ENCODE measurements at regions not wholly inside any gene's neighbourhood (a gene's known extent, or its start where the extent isn't known, plus 50 kb on each side); places are given as distances from the start of the nearest gene placed in this dataset.

DNA sequence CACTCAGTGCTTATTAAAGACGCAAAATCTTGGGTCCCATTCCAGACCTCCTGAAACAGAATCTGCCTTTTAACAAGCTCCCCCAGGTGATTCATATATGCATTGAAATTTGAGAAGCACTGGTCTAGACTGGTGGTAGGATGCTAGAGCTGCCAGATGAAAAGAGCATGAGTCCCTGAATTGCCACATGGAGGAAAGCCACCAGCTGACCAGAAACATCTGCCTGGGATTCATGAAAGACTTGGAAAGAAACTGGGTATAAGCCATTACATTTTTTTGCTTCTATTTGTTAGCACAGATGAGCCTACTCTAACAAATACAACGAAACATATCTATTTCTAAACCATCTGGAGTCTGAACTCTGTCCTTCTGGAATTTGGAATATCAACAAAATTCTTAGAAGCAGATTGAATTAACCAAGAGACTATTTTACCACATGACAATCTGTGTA, 228.9 kb downstream of the RBM43 start:
- H3K4me1 ChIP-seq (replicated peaks; ENCODE audit: insufficient read depth) = no peaks in the 10 kb centered on the region
- no peak overlapping the region for H3K27ac ChIP-seq
- no peaks in the 10 kb centered on the region for H3K9me3 ChIP-seq (ENCODE audit: insufficient read depth, low read depth)
- H3K36me3 ChIP-seq (ENCODE audit: low read depth) = no peaks in the 10 kb centered on the region
- BruUV-seq (replicated peaks) = no TSS peak
- intact Hi-C loops (cut with micrococcal nuclease; ENCODE audit: unreplicated experiment) = no loop called here
- ChIA-PET POLR2A (ENCODE audit: unreplicated experiment) (no interaction called here), CTCF (interaction anchor here (0.6 kb wide), 1 partner anchor 155 kb away, joined by 12 read pairs; no protein-coding TSS in a partner anchor)
- no peak overlapping the region for H3K4me3 ChIP-seq
- no peak for DNase-seq
- no peaks in the 10 kb centered on the region for H3K27me3 ChIP-seq (ENCODE audit: insufficient read depth, low read depth)
- H2AFZ ChIP-seq = no peak overlapping the region
- no peak for TF ChIP-seq EZH2 (IDR thresholded peaks at IDR 0.05; ENCODE audit: low read depth)
- TF ChIP-seq, protein P1, sequence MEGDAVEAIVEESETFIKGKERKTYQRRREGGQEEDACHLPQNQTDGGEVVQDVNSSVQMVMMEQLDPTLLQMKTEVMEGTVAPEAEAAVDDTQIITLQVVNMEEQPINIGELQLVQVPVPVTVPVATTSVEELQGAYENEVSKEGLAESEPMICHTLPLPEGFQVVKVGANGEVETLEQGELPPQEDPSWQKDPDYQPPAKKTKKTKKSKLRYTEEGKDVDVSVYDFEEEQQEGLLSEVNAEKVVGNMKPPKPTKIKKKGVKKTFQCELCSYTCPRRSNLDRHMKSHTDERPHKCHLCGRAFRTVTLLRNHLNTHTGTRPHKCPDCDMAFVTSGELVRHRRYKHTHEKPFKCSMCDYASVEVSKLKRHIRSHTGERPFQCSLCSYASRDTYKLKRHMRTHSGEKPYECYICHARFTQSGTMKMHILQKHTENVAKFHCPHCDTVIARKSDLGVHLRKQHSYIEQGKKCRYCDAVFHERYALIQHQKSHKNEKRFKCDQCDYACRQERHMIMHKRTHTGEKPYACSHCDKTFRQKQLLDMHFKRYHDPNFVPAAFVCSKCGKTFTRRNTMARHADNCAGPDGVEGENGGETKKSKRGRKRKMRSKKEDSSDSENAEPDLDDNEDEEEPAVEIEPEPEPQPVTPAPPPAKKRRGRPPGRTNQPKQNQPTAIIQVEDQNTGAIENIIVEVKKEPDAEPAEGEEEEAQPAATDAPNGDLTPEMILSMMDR (conservative IDR thresholded peaks at IDR 0.05) = no peak
- H3K79me2 ChIP-seq (ENCODE audit: low read depth) = no peaks in the 10 kb centered on the region
- H3K9me2 ChIP-seq (ENCODE audit: insufficient read depth) = no peaks in the 10 kb centered on the region
- H3K4me2 ChIP-seq = no peak overlapping the region
- H3F3A ChIP-seq (ENCODE audit: insufficient read depth, low read depth) = no peaks in the 10 kb centered on the region
- H4K20me1 ChIP-seq (ENCODE audit: insufficient read depth) = no peaks in the 10 kb centered on the region

DNA sequence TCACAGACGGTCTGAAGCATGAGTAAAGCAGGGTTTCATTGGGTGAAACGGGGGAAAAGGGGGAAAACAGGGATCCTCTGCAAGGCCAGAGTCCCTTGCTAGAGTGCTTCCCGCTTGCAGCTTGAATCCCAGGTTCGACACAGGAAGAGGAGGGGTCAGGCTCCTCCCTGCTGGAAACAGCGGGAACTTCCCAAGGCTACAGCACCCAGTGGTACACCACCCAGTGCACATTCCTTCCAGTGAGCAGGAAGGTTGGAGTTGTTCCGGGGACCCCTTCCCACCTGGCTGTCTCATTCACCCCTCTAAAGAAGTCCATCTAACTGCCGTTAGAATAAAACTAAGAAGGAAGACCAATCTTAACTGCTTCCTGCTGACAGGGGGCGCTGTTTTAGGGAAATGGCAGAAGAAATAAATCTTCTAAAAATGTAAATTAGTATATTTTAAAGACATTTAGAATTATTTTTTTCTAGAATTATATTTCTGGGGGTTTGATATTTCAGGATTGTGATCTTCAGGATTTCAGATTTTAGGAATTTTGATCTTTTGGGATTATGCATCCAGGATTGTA, 230.9 kb downstream of the RBM43 start:
- Histone ChIP-seq H3K4me3 (no peak overlapping the region), H3K27me3 (ENCODE audit: insufficient read depth, low read depth) (no peaks in the 10 kb centered on the region), H2AFZ (no peak overlapping the region), H3K79me2 (ENCODE audit: low read depth) (no peaks in the 10 kb centered on the region), H3K27ac (no peak overlapping the region), H3F3A (ENCODE audit: insufficient read depth, low read depth) (no peaks in the 10 kb centered on the region), H3K9me3 (ENCODE audit: insufficient read depth, low read depth) (no peaks in the 10 kb centered on the region), H3K4me2 (no peak overlapping the region), H3K4me1 (replicated peaks; ENCODE audit: insufficient read depth) (no peaks in the 10 kb centered on the region), H3K9me2 (ENCODE audit: insufficient read depth) (no peaks in the 10 kb centered on the region), H3K36me3 (ENCODE audit: low read depth) (no peaks in the 10 kb centered on the region), H4K20me1 (ENCODE audit: insufficient read depth) (no peaks in the 10 kb centered on the region)
- DNase-seq = no peak
- intact Hi-C loops (cut with micrococcal nuclease; ENCODE audit: unreplicated experiment) = no loop called here
- TF ChIP-seq EZH2 (IDR thresholded peaks at IDR 0.05; ENCODE audit: low read depth) = no peak
- TF ChIP-seq, protein P1 (conservative IDR thresholded peaks at IDR 0.05) = peak; percentile 39; the same call in 1 of the 2 replicates
- BruUV-seq (replicated peaks) = no TSS peak
- CTCF ChIA-PET = no interaction called here
- POLR2A ChIA-PET (ENCODE audit: unreplicated experiment) = no interaction called here

DNA sequence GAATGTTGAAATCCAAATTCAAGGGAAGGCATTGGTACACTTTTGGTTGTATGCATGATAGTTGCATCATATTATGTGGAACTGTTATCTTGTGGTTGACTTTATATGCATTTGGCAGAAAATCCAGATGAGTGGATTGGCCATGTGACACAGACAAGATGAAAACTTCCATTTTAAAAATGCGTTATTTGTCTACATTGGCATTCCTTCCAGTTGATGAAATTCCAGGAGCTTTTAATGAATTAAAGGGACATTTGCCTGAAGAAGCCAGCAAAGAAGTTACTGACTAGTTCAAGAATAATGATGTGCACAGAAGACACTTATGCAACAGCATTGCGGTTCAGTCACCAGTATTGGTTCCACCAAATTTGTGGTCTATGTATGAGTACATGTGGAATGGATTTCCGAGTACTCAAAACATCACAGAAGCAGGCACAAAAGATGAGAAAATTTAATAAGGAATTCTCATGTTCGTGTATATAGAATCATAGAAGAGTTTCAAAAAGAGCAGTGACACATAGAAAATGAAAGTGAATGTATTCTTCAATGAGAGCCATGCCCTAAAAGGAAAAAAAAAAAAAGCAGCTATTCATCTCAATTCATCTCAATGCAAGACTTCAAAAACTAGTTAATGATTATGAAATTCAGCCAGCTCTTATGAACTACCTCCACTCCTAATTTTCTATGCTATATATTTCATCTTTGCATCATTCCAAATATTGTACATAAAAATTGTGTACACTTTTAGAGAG, 232.1 kb downstream of the RBM43 start:
- Histone ChIP-seq H3K27me3 (ENCODE audit: insufficient read depth, low read depth) (no peaks in the 10 kb centered on the region), H3K9me3 (ENCODE audit: insufficient read depth, low read depth) (no peaks in the 10 kb centered on the region), H3K27ac (no peak overlapping the region), H3K79me2 (ENCODE audit: low read depth) (no peaks in the 10 kb centered on the region), H3K4me2 (no peak overlapping the region), H3K4me1 (replicated peaks; ENCODE audit: insufficient read depth) (no peaks in the 10 kb centered on the region), H3K4me3 (no peak overlapping the region), H3F3A (ENCODE audit: insufficient read depth, low read depth) (no peaks in the 10 kb centered on the region), H2AFZ (no peak overlapping the region), H3K36me3 (ENCODE audit: low read depth) (no peaks in the 10 kb centered on the region), H3K9me2 (ENCODE audit: insufficient read depth) (no peaks in the 10 kb centered on the region), H4K20me1 (ENCODE audit: insufficient read depth) (no peaks in the 10 kb centered on the region)
- BruUV-seq (replicated peaks) = no TSS peak
- DNase-seq = no peak
- ChIA-PET POLR2A (ENCODE audit: unreplicated experiment) (no interaction called here), CTCF (interaction anchor here (0.6 kb wide), 1 partner anchor 1663 kb away, joined by 3 read pairs; no protein-coding TSS in a partner anchor)
- TF ChIP-seq, protein P1 (conservative IDR thresholded peaks at IDR 0.05) = no peak
- TF ChIP-seq EZH2 (IDR thresholded peaks at IDR 0.05; ENCODE audit: low read depth) = no peak
- intact Hi-C loops (cut with micrococcal nuclease; ENCODE audit: unreplicated experiment) = no loop called here

All from PC-9 (cell line).